GM10248 (cell line): ENCODE measurements at regions not wholly inside any gene's neighbourhood (a gene's known extent, or its start where the extent isn't known, plus 50 kb on each side); places are given as distances from the start of the nearest gene placed in this dataset.

Experiments
- CTCF ChIA-PET: fragments of 300-600 bp; sonication (Branson Sonifier 250); formaldehyde crosslinking; extraction: SDS; loops from one replicate; lab custom pipeline; 2021; ENCODE audit warnings: antibody characterized with exemption; lab: Yijun Ruan, JAX
- POLR2A ChIA-PET: fragments of 350-650 bp; sonication (Branson Sonifier 250); formaldehyde crosslinking; extraction: SDS; loops from one replicate; lab custom pipeline; 2020; ENCODE audit warnings: antibody characterized with exemption; lab: Yijun Ruan, JAX
- DNase-seq: peaks from one replicate; pipeline ENCODE4 v3.0.0; 2012; ENCODE audit errors: extremely low spot score
- TF ChIP-seq, protein P1 (sequence below): IDR thresholded peaks from 2 replicates; pipeline ENCODE4 v1.5.1; 2012; ENCODE audit warnings: mild to moderate bottlenecking, low read depth; ENCODE audit errors: extremely low read depth, missing control alignments, control extremely low read depth

GRCh38 chr2:58545300-58546280, 304.5 kb upstream of the FANCL start:
- TF ChIP-seq, protein P1, sequence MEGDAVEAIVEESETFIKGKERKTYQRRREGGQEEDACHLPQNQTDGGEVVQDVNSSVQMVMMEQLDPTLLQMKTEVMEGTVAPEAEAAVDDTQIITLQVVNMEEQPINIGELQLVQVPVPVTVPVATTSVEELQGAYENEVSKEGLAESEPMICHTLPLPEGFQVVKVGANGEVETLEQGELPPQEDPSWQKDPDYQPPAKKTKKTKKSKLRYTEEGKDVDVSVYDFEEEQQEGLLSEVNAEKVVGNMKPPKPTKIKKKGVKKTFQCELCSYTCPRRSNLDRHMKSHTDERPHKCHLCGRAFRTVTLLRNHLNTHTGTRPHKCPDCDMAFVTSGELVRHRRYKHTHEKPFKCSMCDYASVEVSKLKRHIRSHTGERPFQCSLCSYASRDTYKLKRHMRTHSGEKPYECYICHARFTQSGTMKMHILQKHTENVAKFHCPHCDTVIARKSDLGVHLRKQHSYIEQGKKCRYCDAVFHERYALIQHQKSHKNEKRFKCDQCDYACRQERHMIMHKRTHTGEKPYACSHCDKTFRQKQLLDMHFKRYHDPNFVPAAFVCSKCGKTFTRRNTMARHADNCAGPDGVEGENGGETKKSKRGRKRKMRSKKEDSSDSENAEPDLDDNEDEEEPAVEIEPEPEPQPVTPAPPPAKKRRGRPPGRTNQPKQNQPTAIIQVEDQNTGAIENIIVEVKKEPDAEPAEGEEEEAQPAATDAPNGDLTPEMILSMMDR = no peak
- CTCF ChIA-PET = interaction anchor here (0.8 to 2.6 kb wide), 2 partner anchors 8 to 10 kb away, joined by 3 to 9 read pairs; no protein-coding TSS in a partner anchor
- POLR2A ChIA-PET = no interaction called here
- no peak for DNase-seq

DNA sequence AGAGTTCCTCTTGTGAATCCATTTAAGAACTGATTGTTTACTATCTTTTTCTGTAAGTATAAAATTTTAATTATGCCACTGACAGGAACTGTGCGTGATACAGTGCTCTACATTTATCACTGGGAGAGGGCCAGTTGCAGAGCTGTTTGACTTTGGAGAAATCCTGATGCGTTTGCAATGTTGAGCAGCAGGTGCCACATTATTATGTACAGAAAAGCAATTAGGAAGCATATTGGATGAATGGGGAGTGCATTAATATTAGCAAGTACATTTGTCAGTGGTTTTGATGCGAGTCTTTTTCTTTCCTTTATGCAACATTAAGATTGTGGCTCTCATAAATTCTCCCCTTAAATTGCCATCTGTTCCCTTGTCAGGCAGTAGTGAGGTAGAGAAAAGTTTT, 302.3 kb upstream of the FANCL start:
- TF ChIP-seq, protein P1 = no peak

DNA sequence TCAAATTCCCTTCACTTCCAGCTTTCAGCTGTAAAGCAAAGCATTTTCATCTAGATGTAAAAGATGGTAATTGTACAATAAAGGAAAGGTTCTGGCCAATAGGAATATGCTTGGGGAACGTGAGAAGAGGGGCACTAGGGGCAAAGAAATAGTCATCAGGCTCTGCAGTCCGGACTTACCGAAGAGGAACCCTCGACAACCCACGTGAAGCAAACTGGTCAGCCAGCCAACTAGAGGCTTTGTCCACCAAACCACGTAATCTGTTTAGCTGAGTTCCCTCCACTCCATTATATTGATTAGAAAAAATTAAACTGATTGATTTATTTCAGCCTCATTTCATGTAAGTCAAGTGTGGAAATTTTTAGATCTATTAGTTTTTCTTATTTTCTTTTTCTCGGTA, 300.4 kb upstream of the FANCL start:
- ChIA-PET POLR2A (no interaction called here), CTCF (no interaction called here)
- no peak for DNase-seq
- TF ChIP-seq, protein P1 = no peak

More for the DNA sequence above, 302.3 kb upstream of the FANCL start:
- DNase-seq = no peak
- POLR2A ChIA-PET = no interaction called here
- CTCF ChIA-PET = no interaction called here

DNA sequence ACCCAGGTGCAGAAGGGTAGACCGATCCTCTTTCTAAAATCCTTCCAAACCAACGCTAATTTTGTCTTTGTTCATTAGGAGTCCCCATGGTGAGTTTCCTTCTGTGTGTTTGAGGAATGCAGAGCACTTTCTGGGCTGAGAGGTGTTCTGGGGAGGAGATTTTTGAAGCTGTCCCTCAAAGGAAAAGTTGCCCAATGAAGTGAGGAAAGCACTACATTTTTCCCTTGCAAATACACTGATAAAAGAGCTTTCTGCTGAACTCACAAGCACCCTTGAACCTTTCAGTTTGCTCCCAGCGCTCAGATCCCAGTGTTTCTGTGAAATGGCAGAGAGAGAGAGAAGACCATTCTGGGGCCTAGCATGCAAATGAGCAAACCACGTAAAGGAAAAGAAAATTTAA, 299.6 kb upstream of the FANCL start:
- ChIA-PET CTCF (interaction anchor here (1.0 kb wide), 1 partner anchor 19 kb away, joined by 3 read pairs; no protein-coding TSS in a partner anchor), POLR2A (no interaction called here)
- DNase-seq = no peak
- TF ChIP-seq, protein P1 = no peak

DNA sequence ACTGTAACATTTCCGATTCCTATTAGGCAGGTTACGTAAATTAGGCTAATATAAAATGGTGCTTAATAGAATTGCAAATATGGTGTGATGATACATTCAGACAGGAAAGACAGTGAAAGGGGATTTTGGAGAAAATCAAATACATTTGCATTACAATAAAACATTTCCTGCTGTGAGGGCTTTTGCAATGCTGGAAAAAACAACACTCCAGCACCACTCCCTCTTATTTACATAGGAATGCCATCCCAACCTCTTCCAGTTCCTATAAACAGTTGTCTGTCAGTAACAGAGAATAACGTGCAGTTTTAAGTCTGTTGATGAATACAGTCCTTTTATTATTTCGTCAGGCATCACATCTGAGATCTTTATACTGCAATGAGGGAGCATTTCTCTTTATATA, 298.8 kb upstream of the FANCL start:
- no peak for DNase-seq
- ChIA-PET CTCF (interaction anchor here (1.0 kb wide), 1 partner anchor 18 kb away, joined by 3 read pairs; no protein-coding TSS in a partner anchor), POLR2A (no interaction called here)
- TF ChIP-seq, protein P1 = no peak

- no peak for DNase-seq
- TF ChIP-seq, protein P1 = no peak
- CTCF ChIA-PET = interaction anchor here (0.9 kb wide), 1 partner anchor 16 kb away, joined by 3 read pairs; no protein-coding TSS in a partner anchor
- POLR2A ChIA-PET = no interaction called here
Observed at GRCh38 chr2:58535990-58536389, 294.9 kb upstream of the FANCL start.
